HG02981 (cell line): ENCODE measurements at regions not wholly inside any gene's neighbourhood (a gene's known extent, or its start where the extent isn't known, plus 50 kb on each side); places are given as distances from the start of the nearest gene placed in this dataset.

Experiments
- ATAC-seq: cut with Tn5 transposase; IDR thresholded peaks from one replicate; pipeline ENCODE4 v1.9.1; 2021; ENCODE audit warnings: mild to moderate bottlenecking, moderate library complexity; ENCODE audit not compliant: unreplicated experiment

- ATAC-seq: no peak
Observed at GRCh38 chr13:83618966-83619365, 263.3 kb downstream of the SLITRK1 start.

- no peak for ATAC-seq
Observed at GRCh38 chr13:83613524-83613923, 268.8 kb downstream of the SLITRK1 start.

- no peak for ATAC-seq
Observed at GRCh38 chr13:83601539-83601938, 280.7 kb downstream of the SLITRK1 start.

- ATAC-seq: no peak
Observed at GRCh38 chr13:83592095-83592494, 290.2 kb downstream of the SLITRK1 start.

- ATAC-seq: no peak
Observed at GRCh38 chr13:83589814-83590213, 292.5 kb downstream of the SLITRK1 start.

GRCh38 chr13:83577183-83577582 lies 305.1 kb downstream of the SLITRK1 start:
- no peak for ATAC-seq

- ATAC-seq: no peak
Observed at GRCh38 chr13:83568019-83568418, 314.3 kb downstream of the SLITRK1 start.

- ATAC-seq: no peak
Observed at GRCh38 chr13:83563499-83563898, 318.8 kb downstream of the SLITRK1 start.

GRCh38 chr13:83557845-83558244 lies 324.4 kb downstream of the SLITRK1 start:
- ATAC-seq: no peak

- no peak for ATAC-seq
Observed at GRCh38 chr13:83549671-83550070, 332.6 kb downstream of the SLITRK1 start.

GRCh38 chr13:83547043-83547442 lies 335.2 kb downstream of the SLITRK1 start:
- no peak for ATAC-seq

GRCh38 chr13:83546476-83546875 lies 335.8 kb downstream of the SLITRK1 start:
- no peak for ATAC-seq

- no peak for ATAC-seq
Observed at GRCh38 chr13:83538636-83539035, 343.6 kb downstream of the SLITRK1 start.

- no peak for ATAC-seq
Observed at GRCh38 chr13:83536941-83537340, 345.3 kb downstream of the SLITRK1 start.

GRCh38 chr13:83536153-83536552 lies 346.1 kb downstream of the SLITRK1 start:
- no peak for ATAC-seq

- no peak for ATAC-seq
Observed at GRCh38 chr13:83532809-83533208, 349.5 kb downstream of the SLITRK1 start.

- no peak for ATAC-seq
Observed at GRCh38 chr13:83531022-83531421, 351.3 kb downstream of the SLITRK1 start.

GRCh38 chr13:83516781-83517180 lies 365.5 kb downstream of the SLITRK1 start:
- ATAC-seq: no peak

GRCh38 chr13:83515268-83516015 lies 366.8 kb downstream of the SLITRK1 start:
- ATAC-seq: no peak

GRCh38 chr13:83508771-83509301 lies 373.4 kb downstream of the SLITRK1 start:
- no peak for ATAC-seq

- no peak for ATAC-seq
Observed at GRCh38 chr13:83503424-83503823, 378.9 kb downstream of the SLITRK1 start.

- no peak for ATAC-seq
Observed at GRCh38 chr13:83499286-83499685, 383.0 kb downstream of the SLITRK1 start.
